Upper lobe of left lung (tissue), 6 donors: ENCODE measurements at regions not wholly inside any gene's neighbourhood (a gene's known extent, or its start where the extent isn't known, plus 50 kb on each side); places are given as distances from the start of the nearest gene placed in this dataset.

Experiments used
- ATAC-seq, 2 donors: fragments of 200-7000 bp; cut with Tn5 transposase; one replicate each; pipeline ENCODE4 v1.9.1; 2022; ENCODE audit warnings: mild to moderate bottlenecking in 2 of 2, moderate library complexity in 2 of 2; ENCODE audit not compliant: low FRiP score in 2 of 2
- DNase-seq, 2 donors: peaks; one replicate each; pipeline ENCODE4 v3.0.0-alpha.2; 2019 to 2020
- H3K27ac ChIP-seq, 4 donors: fragments of 200-600 bp; sonication (generic); one replicate each; pipeline ENCODE4 v1.5.1; 2016 to 2019
- H3K27me3 ChIP-seq, 4 donors: fragments of 200-600 bp; sonication (generic); one replicate each; pipeline ENCODE4 v1.5.1; 2017 to 2019
- H3K36me3 ChIP-seq, 4 donors: fragments of 200-600 bp; sonication (generic); one replicate each; pipeline ENCODE4 v1.5.1; 2016 to 2019
- H3K4me1 ChIP-seq, 4 donors: fragments of 200-600 bp; sonication (generic); one replicate each; pipeline ENCODE4 v1.5.1; 2018 to 2019
- H3K4me3 ChIP-seq, 4 donors: fragments of 200-600 bp; sonication (generic); one replicate each; pipeline ENCODE4 v1.5.1; 2017 to 2019; ENCODE audit warnings: mild to moderate bottlenecking in 2 of 4, moderate library complexity in 1 of 4
- H3K9me3 ChIP-seq, 4 donors: fragments of 200-600 bp; sonication (generic); one replicate each; pipeline ENCODE4 v1.5.1; 2018 to 2019
- CTCF ChIP-seq, 6 experiments: fragments of 450-650 bp in 4 of 6; fragments of 200-600 bp in 2 of 6; sonication (generic) in 2 of 6; IDR thresholded peaks; one replicate each; pipeline ENCODE4 v1.5.1; 2016 to 2019; ENCODE audit warnings: antibody characterized with exemption in 6 of 6
- EP300 ChIP-seq, 4 donors: sonication (generic); formaldehyde crosslinking; IDR thresholded peaks; one replicate each; pipeline ENCODE4 v1.5.1; 2017; ENCODE audit warnings: antibody characterized with exemption in 4 of 4, control low read depth in 2 of 4
- POLR2A ChIP-seq, 4 donors: fragments of 450-650 bp; IDR thresholded peaks; one replicate each; pipeline ENCODE4 v1.5.1; 2016 to 2017; ENCODE audit warnings: antibody characterized with exemption in 4 of 4, mild to moderate bottlenecking in 2 of 4
- POLR2AphosphoS5 ChIP-seq, 2 donors: sonication (generic); formaldehyde crosslinking; IDR thresholded peaks; one replicate each; pipeline ENCODE4 v1.5.1; 2017; ENCODE audit warnings: antibody characterized with exemption in 2 of 2
- WGBS, 2 donors: methylation state at CpG; one replicate each; pipeline ENCODE4 v1.1.5; 2017 to 2018; 5-methylcytosine and 5-hydroxymethylcytosine counted together
- donor health status: DM: no; HTN: no; CAD: no; lungs with moderate emphysema.
- donor health status: DM: no; HTN: yes; CAD: no; lungs with severe emphysema.

GRCh38 chr5:149437391-149438040 lies 58.4 kb upstream of the IL17B start:
- WGBS, 2 donors: 47 to 60% methylated on average over 10 of the region's 10 CpGs
- Histone ChIP-seq H3K27ac (no peak overlapping the region), H3K9me3 (no peaks in the 10 kb centered on the region), H3K36me3 (no peaks in the 10 kb centered on the region), H3K4me3 (no peak overlapping the region), H3K4me1 (peaks cover 0 to 21% (median 16%) of the 10 kb centered on the region in 4 donors), H3K27me3 (no peaks in the 10 kb centered on the region)
- DNase-seq (no peak), ATAC-seq (no peak)
- TF ChIP-seq POLR2AphosphoS5 (IDR thresholded peaks at IDR 0.05): no peak
- no peak for TF ChIP-seq CTCF (IDR thresholded peaks at IDR 0.05)
- no peak for TF ChIP-seq EP300 (IDR thresholded peaks at IDR 0.05)
- TF ChIP-seq POLR2A (IDR thresholded peaks at IDR 0.05): no peak

- TF ChIP-seq POLR2AphosphoS5 (IDR thresholded peaks at IDR 0.05): no peak
- no peak for TF ChIP-seq CTCF (IDR thresholded peaks at IDR 0.05)
- TF ChIP-seq POLR2A (IDR thresholded peaks at IDR 0.05): no peak
- no peaks in the 10 kb centered on the region for H3K9me3 ChIP-seq
- no peaks in the 10 kb centered on the region for H3K36me3 ChIP-seq
- H3K4me3 ChIP-seq: no peak overlapping the region
- no peak for DNase-seq
- H3K4me1 ChIP-seq: peaks cover 3 to 26% (median 14%) of the 10 kb centered on the region in 4 donors
- H3K27ac ChIP-seq: no peak overlapping the region
- H3K27me3 ChIP-seq: no peaks in the 10 kb centered on the region
- no peak for ATAC-seq
Measured at GRCh38 chr5:149435660-149436059, 56.6 kb upstream of the IL17B start.

- Histone ChIP-seq H3K27me3 (no peaks in the 10 kb centered on the region), H3K36me3 (no peaks in the 10 kb centered on the region), H3K27ac (no peak overlapping the region), H3K9me3 (no peaks in the 10 kb centered on the region), H3K4me1 (peaks cover 9 to 31% (median 18%) of the 10 kb centered on the region in 4 donors), H3K4me3 (no peak overlapping the region)
- 87 to 91% methylated on average over 7 of the region's 7 CpGs for WGBS, 2 donors
- TF ChIP-seq CTCF (IDR thresholded peaks at IDR 0.05) (no peak), POLR2A (IDR thresholded peaks at IDR 0.05) (no peak)
- DNase-seq: no peak
- no peak for ATAC-seq
Measured at GRCh38 chr5:149435015-149435376, 55.9 kb upstream of the IL17B start.

- ATAC-seq (peak; percentile 59 to 72), DNase-seq (peak in 1 of 2 donors; percentile 54)
- Histone ChIP-seq H3K36me3 (no peaks in the 10 kb centered on the region), H3K9me3 (no peaks in the 10 kb centered on the region), H3K4me1 (peaks cover 13 to 31% (median 22%) of the 10 kb centered on the region in 4 donors), H3K27me3 (no peaks in the 10 kb centered on the region), H3K4me3 (no peak overlapping the region), H3K27ac (peak overlapping the region in 2 of 4 donors; percentile 78 to 93)
- TF ChIP-seq EP300 (IDR thresholded peaks at IDR 0.05) (no peak), CTCF (IDR thresholded peaks at IDR 0.05) (peak; percentile 53 to 77 (median 70))
- 40 to 47% methylated on average over 7 of the region's 7 CpGs for WGBS, 2 donors
Measured at GRCh38 chr5:149434162-149435014, 55.3 kb upstream of the IL17B start.
